ENCODE measurements at regions not wholly inside any gene's neighbourhood (a gene's known extent, or its start where the extent isn't known, plus 50 kb on each side); places are given as distances from the start of the nearest gene placed in this dataset.

DNA sequence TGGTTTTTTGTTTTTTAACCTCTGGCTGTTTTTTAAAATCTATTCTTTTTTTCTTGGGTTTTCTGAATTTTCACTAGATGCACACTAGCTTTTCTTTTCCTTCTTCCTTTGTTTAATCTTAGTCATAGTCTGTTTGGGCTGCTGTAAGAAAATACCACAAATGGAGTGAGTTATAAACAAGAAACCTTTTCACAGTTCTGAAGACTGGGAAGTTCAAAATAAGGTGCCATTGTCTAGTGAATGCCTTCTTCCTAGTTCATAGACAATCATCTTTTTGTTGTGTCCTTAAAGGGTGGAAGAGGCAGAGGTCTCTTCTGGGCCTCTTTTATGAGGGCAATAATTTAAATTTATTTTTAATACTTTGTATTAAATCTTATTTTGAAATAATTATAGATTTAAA is 532.9 kb upstream of the ANO5 start:
- Histone ChIP-seq H3K9me3 (no peaks in the 10 kb centered on the region), H3K4me1 (no peaks in the 10 kb centered on the region), H3K4me3 (no peak overlapping the region), H3K27ac (no peak overlapping the region), H3K36me3 (no peaks in the 10 kb centered on the region), H3K27me3 (no peaks in the 10 kb centered on the region)
- in situ Hi-C loops (cut with MboI; ENCODE audit: low sequenced_read_pairs in 4 of 4) (no loop called here), intact Hi-C loops (cut with DNase I; ENCODE audit: low total_unique reads) (no loop called here)
- TF ChIP-seq POLR2A (IDR thresholded peaks at IDR 0.05) = no peak
- TF ChIP-seq, protein P1, sequence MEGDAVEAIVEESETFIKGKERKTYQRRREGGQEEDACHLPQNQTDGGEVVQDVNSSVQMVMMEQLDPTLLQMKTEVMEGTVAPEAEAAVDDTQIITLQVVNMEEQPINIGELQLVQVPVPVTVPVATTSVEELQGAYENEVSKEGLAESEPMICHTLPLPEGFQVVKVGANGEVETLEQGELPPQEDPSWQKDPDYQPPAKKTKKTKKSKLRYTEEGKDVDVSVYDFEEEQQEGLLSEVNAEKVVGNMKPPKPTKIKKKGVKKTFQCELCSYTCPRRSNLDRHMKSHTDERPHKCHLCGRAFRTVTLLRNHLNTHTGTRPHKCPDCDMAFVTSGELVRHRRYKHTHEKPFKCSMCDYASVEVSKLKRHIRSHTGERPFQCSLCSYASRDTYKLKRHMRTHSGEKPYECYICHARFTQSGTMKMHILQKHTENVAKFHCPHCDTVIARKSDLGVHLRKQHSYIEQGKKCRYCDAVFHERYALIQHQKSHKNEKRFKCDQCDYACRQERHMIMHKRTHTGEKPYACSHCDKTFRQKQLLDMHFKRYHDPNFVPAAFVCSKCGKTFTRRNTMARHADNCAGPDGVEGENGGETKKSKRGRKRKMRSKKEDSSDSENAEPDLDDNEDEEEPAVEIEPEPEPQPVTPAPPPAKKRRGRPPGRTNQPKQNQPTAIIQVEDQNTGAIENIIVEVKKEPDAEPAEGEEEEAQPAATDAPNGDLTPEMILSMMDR (IDR thresholded peaks at IDR 0.05 in 4 of 5, conservative IDR thresholded peaks at IDR 0.05 in 1 of 5) = no peak
- DNase-seq (no peak), ATAC-seq (no peak)

DNA sequence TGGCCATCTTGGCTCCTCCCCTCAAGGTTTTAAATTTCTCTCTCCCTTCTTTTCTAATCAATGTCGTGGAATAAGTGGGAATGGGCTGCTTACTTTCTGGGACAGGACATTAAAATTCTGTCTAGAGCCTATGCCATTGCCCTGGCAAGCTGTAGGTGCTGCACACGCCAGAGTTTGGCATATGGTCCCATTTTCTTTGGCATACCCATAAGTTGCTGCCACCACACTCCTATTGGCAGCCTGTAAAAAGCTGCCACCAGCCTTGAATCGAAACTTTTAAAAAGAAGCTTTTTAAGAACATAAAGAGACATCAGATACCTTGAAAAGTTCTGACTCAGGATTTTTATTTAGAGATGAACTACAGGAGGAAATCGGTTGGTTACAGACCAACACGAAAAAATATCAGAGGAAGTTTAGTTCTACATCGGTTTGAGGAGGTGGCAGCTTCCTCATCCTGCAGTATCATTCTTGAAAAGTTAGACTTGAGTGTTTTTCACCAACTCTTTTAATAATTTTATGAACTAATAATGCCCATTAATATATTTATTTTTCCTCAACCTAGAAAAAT is 517.8 kb upstream of the ANO5 start:
- Histone ChIP-seq H3K27me3 (no peaks in the 10 kb centered on the region), H3K4me3 (no peak overlapping the region), H3K27ac (no peak overlapping the region), H3K36me3 (no peaks in the 10 kb centered on the region), H3K4me1 (no peaks in the 10 kb centered on the region), H3K9me3 (no peaks in the 10 kb centered on the region)
- no peak for ATAC-seq
- TF ChIP-seq, protein P1 (IDR thresholded peaks at IDR 0.05 in 4 of 5, conservative IDR thresholded peaks at IDR 0.05 in 1 of 5) = no peak
- no peak for TF ChIP-seq POLR2A (IDR thresholded peaks at IDR 0.05)
- no peak for DNase-seq
- intact Hi-C loops (cut with DNase I; ENCODE audit: low total_unique reads) = no loop called here
- in situ Hi-C loops (cut with MboI; ENCODE audit: low sequenced_read_pairs in 4 of 4) = no loop called here

DNA sequence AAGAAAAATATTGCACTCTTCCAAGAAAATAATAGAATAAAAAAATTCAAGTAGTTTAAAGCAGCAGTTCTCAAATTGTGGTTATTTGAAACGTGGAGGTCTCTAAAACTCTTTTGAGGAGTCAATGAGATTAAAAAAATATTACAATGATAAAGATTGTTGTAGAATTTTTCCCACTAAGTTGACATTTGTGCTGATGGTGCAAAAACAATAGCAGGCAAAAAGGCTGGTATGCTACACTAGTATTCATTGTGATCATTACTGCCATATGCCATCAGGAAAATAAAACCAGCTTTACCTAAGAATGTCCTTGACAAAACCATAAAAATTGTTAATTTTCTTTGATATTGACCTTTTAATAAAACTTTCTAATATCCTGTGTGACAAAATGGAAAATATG is 505.2 kb upstream of the ANO5 start:
- in situ Hi-C loops (cut with MboI; ENCODE audit: low sequenced_read_pairs in 4 of 4) = no loop called here
- ATAC-seq = no peak
- Histone ChIP-seq H3K27ac (no peak overlapping the region), H3K36me3 (no peaks in the 10 kb centered on the region), H3K27me3 (no peaks in the 10 kb centered on the region), H3K4me1 (no peaks in the 10 kb centered on the region), H3K9me3 (no peaks in the 10 kb centered on the region), H3K4me3 (no peak overlapping the region)
- TF ChIP-seq, protein P1 (IDR thresholded peaks at IDR 0.05 in 4 of 5, conservative IDR thresholded peaks at IDR 0.05 in 1 of 5) = no peak
- no peak for TF ChIP-seq POLR2A (IDR thresholded peaks at IDR 0.05)
- no peak for DNase-seq
- intact Hi-C loops (cut with DNase I; ENCODE audit: low total_unique reads) = no loop called here

DNA sequence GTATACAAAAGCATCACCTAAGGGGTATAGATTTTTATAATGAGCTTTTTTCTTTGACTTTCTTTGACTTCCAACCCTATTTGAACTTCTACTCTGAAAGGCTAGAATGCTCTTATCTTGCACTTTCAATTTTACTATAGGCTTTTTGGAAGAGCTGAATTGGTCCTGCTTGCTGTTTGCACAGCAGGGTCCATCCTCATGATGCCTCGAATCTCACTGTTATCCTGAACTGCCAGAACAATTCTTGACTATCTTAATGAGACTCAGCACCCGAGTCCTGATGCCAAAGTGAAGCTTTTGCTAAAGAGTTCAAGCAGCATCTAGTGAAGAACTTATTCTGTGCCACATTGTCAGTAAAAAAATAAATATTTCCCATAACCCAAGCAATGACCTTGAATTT is 488.3 kb upstream of the ANO5 start:
- DNase-seq (no peak), ATAC-seq (no peak)
- intact Hi-C loops (cut with DNase I; ENCODE audit: low total_unique reads) (no loop called here), in situ Hi-C loops (cut with MboI; ENCODE audit: low sequenced_read_pairs in 4 of 4) (no loop called here)
- Histone ChIP-seq H3K9me3 (no peaks in the 10 kb centered on the region), H3K4me3 (no peak overlapping the region), H3K27me3 (no peaks in the 10 kb centered on the region), H3K36me3 (no peaks in the 10 kb centered on the region), H3K4me1 (no peaks in the 10 kb centered on the region), H3K27ac (no peak overlapping the region)
- TF ChIP-seq POLR2A (IDR thresholded peaks at IDR 0.05) = no peak
- TF ChIP-seq, protein P1 (IDR thresholded peaks at IDR 0.05 in 4 of 5, conservative IDR thresholded peaks at IDR 0.05 in 1 of 5) = no peak

DNA sequence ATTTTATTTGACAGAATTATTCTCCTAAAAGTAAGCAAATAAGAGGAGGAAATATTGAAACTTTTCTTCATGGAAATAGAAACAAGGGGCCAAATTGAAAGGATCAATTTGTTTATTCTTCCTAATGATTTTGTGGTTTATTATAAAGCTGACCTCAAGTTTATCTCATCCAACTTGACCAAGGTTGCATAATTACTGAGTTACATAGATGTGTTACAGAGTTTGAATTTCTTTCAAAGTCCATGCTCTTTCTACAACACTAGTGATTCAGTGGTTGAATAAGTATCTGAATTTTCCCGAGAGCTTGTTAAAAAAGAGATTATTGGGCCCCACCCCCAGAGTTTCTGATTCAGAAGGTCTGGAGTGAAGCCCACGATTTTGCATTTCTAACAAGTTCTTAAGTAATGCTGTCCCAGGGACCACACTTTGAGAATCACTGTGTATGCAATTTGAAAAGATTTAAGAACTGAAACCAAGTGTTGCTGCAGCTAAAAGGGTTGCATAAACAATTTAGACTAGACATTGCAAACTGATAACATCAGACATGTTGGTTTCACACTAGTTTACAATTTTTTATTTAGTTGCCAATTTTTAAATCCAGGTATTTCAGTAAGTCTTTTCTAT is 485.7 kb upstream of the ANO5 start:
- no peak overlapping the region for H3K4me3 ChIP-seq
- no peaks in the 10 kb centered on the region for H3K9me3 ChIP-seq
- H3K36me3 ChIP-seq = no peaks in the 10 kb centered on the region
- no peak for TF ChIP-seq POLR2A (IDR thresholded peaks at IDR 0.05)
- TF ChIP-seq, protein P1 (IDR thresholded peaks at IDR 0.05 in 4 of 5, conservative IDR thresholded peaks at IDR 0.05 in 1 of 5) = no peak
- H3K27me3 ChIP-seq = no peaks in the 10 kb centered on the region
- intact Hi-C loops (cut with DNase I; ENCODE audit: low total_unique reads) = no loop called here
- ATAC-seq = no peak
- H3K4me1 ChIP-seq = no peaks in the 10 kb centered on the region
- in situ Hi-C loops (cut with MboI; ENCODE audit: low sequenced_read_pairs in 4 of 4) = no loop called here
- H3K27ac ChIP-seq = no peak overlapping the region
- DNase-seq = no peak

All from gastrocnemius medialis (tissue), 4 donors.